ENCODE measurements at regions not wholly inside any gene's neighbourhood (a gene's known extent, or its start where the extent isn't known, plus 50 kb on each side); places are given as distances from the start of the nearest gene placed in this dataset.

DNA sequence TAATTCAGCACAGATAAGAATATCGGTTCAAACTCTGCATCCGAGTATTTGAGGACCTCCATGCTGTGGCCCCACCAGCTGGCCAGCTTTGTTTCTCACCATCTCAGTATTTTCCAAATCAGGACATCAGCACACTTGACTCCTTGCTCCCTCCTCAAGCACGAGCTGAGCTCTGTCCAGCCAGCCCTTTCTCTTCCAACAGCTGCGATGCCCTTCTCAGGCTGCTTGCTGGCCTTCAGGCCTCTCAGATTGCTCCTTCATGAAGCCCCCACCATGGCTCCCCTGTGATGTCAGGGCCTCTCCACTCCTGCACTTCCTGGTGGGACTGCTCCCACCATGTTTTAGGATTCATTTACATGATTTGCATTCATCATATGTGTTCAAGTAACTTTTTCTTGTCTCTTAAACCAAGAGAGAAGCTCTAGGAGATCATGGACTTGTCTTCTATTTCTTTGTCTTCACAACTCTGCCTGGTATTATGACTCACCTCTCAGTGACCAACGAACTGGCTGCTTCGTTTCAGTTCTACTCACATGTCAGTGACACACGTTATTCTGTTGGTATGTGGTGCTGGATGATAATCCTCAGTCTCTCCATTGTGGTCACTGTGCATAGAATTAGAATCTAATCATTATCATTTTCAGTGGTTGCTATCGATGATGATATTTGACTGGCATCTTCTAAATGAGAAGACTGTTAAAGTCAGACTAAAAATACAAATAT lies 471.7 kb downstream of the EFNB2 start:
- 0 out of 2 replicates have a peak, but pooled peaks cover 4% of the 10 kb centered on the region for H3K9me2 ChIP-seq (ENCODE audit: insufficient read depth)
- H3K27ac ChIP-seq (ENCODE audit: low read depth) = no peak overlapping the region
- no peaks in the 10 kb centered on the region for H3F3A ChIP-seq (replicated peaks; ENCODE audit: low read depth)
- H3K27me3 Mint-ChIP-seq (ENCODE audit: insufficient read depth, low read depth, poor library complexity) = no peaks in the 10 kb centered on the region
- no peaks in the 10 kb centered on the region for H3K79me2 ChIP-seq (replicated peaks; ENCODE audit: insufficient read depth)
- no peaks in the 10 kb centered on the region for H4K20me1 ChIP-seq (replicated peaks; ENCODE audit: insufficient read depth)
- H3K27ac Mint-ChIP-seq = no peak overlapping the region
- no peak for ATAC-seq
- H3K36me3 Mint-ChIP-seq (ENCODE audit: low read depth) = no peaks in the 10 kb centered on the region; the same call in 2 of the 3 replicates
- no peak overlapping the region for H3K4me2 ChIP-seq
- H2AFZ ChIP-seq = no peak overlapping the region
- TF ChIP-seq ZNF114 (CRISPR knock-in tag; IDR thresholded peaks at IDR 0.05) = no peak
- H3K4me3 ChIP-seq = no peak overlapping the region
- H3K4me1 Mint-ChIP-seq = no peaks in the 10 kb centered on the region; the same call in 2 of the 3 replicates
- H3K36me3 ChIP-seq (ENCODE audit: insufficient read depth) = no peaks in the 10 kb centered on the region
- no peak for DNase-seq (ENCODE audit: low spot score)
- H3K4me1 ChIP-seq (ENCODE audit: insufficient read depth) = no peaks in the 10 kb centered on the region
- no peaks in the 10 kb centered on the region for H3K27me3 ChIP-seq (ENCODE audit: insufficient read depth)
- no peaks in the 10 kb centered on the region; the same call in 2 of the 3 replicates for H3K9me3 Mint-ChIP-seq
- H3K4me3 Mint-ChIP-seq = no peak overlapping the region

- Mint-ChIP-seq H3K4me3 (no peak overlapping the region), H3K27ac (no peak overlapping the region)
- no peaks in the 10 kb centered on the region for H3K4me1 ChIP-seq (ENCODE audit: insufficient read depth)
- TF ChIP-seq ZNF114 (CRISPR knock-in tag; IDR thresholded peaks at IDR 0.05) (no peak), NANOG (IDR thresholded peaks at IDR 0.05; ENCODE audit: borderline replicate concordance) (no peak), JUNB (IDR thresholded peaks at IDR 0.05; ENCODE audit: unreplicated experiment) (no peak), EZH2 (IDR thresholded peaks at IDR 0.05; ENCODE audit: low read depth, unreplicated experiment) (no peak), ETS1 (IDR thresholded peaks at IDR 0.05) (no peak), ZNF331 (CRISPR knock-in tag; IDR thresholded peaks at IDR 0.05; ENCODE audit: low read depth) (no peak), POLR2AphosphoS5 (IDR thresholded peaks at IDR 0.05; ENCODE audit: low read depth) (no peak), EZH2phosphoT487 (IDR thresholded peaks at IDR 0.05; ENCODE audit: unreplicated experiment) (no peak), ZNF462 (CRISPR knock-in tag; IDR thresholded peaks at IDR 0.05) (no peak), CREB1 (CRISPR knock-in tag; IDR thresholded peaks at IDR 0.05; ENCODE audit: low read depth) (no peak), STAT1 (IDR thresholded peaks at IDR 0.05; ENCODE audit: unreplicated experiment) (no peak), CTCF (conservative IDR thresholded peaks at IDR 0.05; ENCODE audit: low read depth in 2 of 2) (no peak)
Observed at GRCh38 chr13:106061781-106062180, 473.7 kb downstream of the EFNB2 start.

More at GRCh38 chr13:106061781-106062180, 473.7 kb downstream of the EFNB2 start:
- H3K27me3 Mint-ChIP-seq (ENCODE audit: insufficient read depth, low read depth, poor library complexity) = no peaks in the 10 kb centered on the region
- Histone ChIP-seq H3K4me2 (no peak overlapping the region), H3K36me3 (ENCODE audit: insufficient read depth) (no peaks in the 10 kb centered on the region), H2AFZ (0 out of 2 replicates have a peak overlapping the region, but pooled peaks have one; percentile 14), H3K9me2 (ENCODE audit: insufficient read depth) (0 out of 2 replicates have a peak, but pooled peaks cover 9% of the 10 kb centered on the region), H4K20me1 (replicated peaks; ENCODE audit: insufficient read depth) (no peaks in the 10 kb centered on the region), H3K4me3 (no peak overlapping the region), H3K27me3 (ENCODE audit: insufficient read depth) (no peaks in the 10 kb centered on the region), H3K79me2 (replicated peaks; ENCODE audit: insufficient read depth) (no peaks in the 10 kb centered on the region), H3F3A (replicated peaks; ENCODE audit: low read depth) (no peaks in the 10 kb centered on the region), H3K27ac (ENCODE audit: low read depth) (no peak overlapping the region)
- ATAC-seq (no peak), DNase-seq (ENCODE audit: low spot score) (no peak)
- no peaks in the 10 kb centered on the region; the same call in 2 of the 3 replicates for H3K36me3 Mint-ChIP-seq (ENCODE audit: low read depth)
- no peaks in the 10 kb centered on the region; the same call in 2 of the 3 replicates for H3K9me3 Mint-ChIP-seq
- H3K4me1 Mint-ChIP-seq = no peaks in the 10 kb centered on the region; the same call in 2 of the 3 replicates

Data from GM23338 (cell line).